GM13976 (cell line): ENCODE measurements at regions not wholly inside any gene's neighbourhood (a gene's known extent, or its start where the extent isn't known, plus 50 kb on each side); places are given as distances from the start of the nearest gene placed in this dataset.

Experiments
- DNase-seq: peaks from one replicate; pipeline ENCODE4 v3.0.0; 2012; ENCODE audit warnings: low spot score
- in situ Hi-C: fragments of 300-500 bp; cut with MboI; formaldehyde crosslinking; loops from one replicate; pipeline ENCODE4 v1.12.0; 2022; ENCODE audit warnings: low sequenced_read_pairs, mixed read lengths, inconsistent platforms; ENCODE audit not compliant: unreplicated experiment
- TF ChIP-seq, protein P1 (sequence below): IDR thresholded peaks from 2 replicates; pipeline ENCODE4 v1.5.1; 2012; ENCODE audit warnings: borderline replicate concordance, mild to moderate bottlenecking; ENCODE audit not compliant: insufficient read depth; ENCODE audit errors: extremely low read depth, missing control alignments, control extremely low read depth

DNA sequence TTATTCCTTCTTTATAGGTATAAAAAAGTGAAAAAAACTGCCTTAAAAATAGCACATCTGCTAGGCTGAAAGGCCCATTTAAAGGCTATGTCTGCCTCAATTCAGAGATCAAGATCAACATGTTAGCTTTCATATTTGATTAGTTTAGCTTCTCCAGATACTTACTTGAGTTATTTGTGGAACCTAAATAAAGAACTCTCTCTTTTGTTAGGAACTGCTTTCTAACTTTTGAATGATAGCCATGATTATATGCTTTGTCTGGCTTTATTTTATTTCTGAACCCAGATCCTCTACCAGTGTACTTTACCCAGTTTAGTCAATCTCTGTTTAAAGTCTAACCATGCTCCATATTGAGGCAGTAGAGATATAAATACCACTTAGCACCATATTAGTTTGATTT, 515.5 kb upstream of the SEMA3D start:
- TF ChIP-seq, protein P1, sequence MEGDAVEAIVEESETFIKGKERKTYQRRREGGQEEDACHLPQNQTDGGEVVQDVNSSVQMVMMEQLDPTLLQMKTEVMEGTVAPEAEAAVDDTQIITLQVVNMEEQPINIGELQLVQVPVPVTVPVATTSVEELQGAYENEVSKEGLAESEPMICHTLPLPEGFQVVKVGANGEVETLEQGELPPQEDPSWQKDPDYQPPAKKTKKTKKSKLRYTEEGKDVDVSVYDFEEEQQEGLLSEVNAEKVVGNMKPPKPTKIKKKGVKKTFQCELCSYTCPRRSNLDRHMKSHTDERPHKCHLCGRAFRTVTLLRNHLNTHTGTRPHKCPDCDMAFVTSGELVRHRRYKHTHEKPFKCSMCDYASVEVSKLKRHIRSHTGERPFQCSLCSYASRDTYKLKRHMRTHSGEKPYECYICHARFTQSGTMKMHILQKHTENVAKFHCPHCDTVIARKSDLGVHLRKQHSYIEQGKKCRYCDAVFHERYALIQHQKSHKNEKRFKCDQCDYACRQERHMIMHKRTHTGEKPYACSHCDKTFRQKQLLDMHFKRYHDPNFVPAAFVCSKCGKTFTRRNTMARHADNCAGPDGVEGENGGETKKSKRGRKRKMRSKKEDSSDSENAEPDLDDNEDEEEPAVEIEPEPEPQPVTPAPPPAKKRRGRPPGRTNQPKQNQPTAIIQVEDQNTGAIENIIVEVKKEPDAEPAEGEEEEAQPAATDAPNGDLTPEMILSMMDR, result no peak
- in situ Hi-C loops, result no loop called here
- DNase-seq, result no peak

DNA sequence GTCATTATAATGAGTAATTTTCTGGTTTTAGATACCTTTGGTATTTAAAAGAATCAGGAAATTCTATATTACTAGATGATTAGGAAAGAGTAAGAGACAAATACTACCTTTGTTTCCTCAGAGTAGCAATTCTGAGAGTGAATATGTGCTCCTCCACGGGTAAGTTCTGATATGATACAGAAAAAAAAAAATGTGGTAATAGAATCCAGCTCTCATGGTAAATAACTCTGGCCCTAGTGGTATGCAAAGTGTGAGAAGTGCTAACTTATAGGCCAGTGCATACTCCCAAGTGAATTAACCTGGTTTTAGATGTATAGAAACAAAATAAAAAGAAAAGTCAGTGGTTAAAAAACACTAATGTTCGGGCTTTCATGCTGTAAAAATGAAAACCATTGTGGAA, 512.6 kb upstream of the SEMA3D start:
- in situ Hi-C loops, result no loop called here
- DNase-seq, result no peak
- TF ChIP-seq, protein P1, result no peak

DNA sequence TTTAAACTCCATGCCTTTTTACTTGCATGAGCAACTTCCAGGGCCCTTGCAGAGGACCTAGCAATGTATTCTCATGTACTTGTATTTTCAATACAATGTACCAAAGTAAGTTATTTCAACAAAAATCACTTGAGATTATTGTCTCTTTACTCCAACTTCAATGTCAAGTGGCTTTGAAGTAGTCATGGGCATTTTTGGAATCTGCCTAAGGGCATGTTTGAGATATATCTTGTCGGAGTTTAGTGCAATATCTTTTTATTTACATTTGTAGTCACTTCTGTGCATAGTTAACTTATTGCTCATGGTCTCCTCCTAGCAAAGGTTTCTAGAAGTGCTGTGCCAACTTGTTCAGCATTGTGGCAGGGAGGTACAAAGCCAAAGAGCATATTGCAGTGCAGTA, 508.7 kb upstream of the SEMA3D start:
- TF ChIP-seq, protein P1, result no peak
- DNase-seq, result no peak
- in situ Hi-C loops, result no loop called here

DNA sequence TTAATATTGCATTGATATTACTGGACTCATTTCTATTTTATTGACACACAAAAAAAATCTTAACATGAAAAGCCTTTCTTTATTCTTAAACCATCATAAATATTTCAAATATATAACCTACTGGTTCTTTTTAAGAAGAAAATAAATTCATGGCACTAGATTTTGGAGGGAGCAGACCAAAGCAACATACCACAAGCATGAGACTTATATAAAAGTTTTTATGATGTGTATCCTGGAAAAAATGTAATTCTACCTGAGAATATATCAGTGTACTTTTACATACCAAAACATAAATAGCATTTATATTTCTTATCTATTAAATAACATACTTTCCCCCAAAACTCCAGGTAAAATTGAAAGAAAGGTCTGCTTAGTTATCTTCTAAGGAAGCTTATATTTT, 508.2 kb upstream of the SEMA3D start:
- TF ChIP-seq, protein P1, result no peak
- in situ Hi-C loops, result no loop called here
- DNase-seq, result no peak

DNA sequence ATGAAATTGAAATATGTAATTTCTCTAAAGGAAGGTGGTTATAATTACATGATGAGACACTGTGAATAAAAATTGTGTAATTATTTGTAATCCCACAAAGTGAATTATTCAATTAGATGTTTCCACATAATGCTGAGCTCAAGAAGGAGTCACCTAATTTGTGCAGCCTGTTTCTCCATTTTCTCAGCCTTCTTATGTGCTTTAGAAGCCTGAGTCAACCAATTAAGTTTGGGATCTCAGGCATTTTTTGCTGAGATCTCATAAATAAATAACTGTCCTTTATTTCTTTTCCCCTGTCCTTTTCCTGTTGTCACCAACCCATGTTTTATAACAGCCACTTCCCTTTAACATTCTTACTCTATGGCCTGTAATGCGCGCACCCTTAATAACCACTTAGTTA, 506.5 kb upstream of the SEMA3D start:
- in situ Hi-C loops, result no loop called here
- TF ChIP-seq, protein P1, result no peak
- DNase-seq, result no peak

DNA sequence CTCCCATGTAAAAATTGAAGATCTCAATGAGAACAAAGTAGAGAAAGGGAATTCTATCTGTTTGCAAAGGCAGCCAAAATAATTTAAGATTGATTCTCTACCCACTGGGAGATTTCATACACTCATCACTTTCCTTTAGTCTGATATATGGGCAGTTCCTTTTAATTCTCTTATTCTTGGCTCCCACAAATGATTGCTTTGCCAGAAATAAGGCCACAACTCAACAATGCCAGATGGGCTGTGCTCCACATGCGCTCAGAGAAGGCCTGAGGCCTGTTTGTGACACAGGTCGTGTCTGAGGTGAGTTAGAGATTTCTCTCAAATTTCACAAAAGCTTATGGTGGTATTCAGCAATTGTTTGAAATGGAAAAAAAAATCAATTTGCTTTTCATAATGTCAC, 501.9 kb upstream of the SEMA3D start:
- no peak for DNase-seq
- in situ Hi-C loops, result no loop called here
- TF ChIP-seq, protein P1, result no peak

DNA sequence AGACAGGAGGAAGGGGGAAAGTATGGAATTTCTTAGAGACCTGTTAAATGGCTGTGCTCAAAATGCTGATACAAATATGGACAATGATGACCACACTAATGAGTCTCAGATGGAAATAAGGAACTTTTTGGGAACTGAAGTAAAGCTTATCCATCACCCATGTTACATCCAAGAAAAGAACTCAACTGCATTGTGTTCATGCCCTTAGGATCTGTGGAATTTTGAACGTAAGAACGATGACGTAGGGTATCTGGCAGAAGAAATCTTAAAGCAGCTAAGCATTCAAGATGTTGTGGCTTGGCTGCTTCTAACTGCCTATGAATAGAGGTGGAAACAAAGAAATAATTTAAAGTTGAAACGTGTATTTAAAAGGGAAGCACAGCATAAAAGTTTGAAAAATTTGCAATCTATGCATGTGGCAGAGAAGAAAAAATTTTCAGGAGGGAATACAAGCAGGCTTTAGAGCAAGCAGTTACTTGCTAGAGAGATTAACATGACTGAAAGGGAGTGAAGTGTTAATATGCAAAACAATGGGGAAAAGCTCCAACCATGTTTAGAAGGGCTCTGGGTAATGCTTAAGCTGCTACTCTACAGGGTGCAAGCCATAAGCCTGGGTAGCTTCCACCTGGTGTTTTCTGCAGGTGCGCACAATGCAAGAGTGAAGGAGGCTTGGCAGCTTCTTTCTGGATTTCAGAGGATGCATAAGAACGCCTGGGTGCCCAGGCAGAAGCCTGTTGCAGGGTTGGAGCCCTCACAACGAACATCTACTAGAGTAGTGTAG, 499.7 kb upstream of the SEMA3D start:
- in situ Hi-C loops, result no loop called here
- TF ChIP-seq, protein P1, result no peak
- DNase-seq, result no peak
